ENCODE measurements at regions not wholly inside any gene's neighbourhood (a gene's known extent, or its start where the extent isn't known, plus 50 kb on each side); places are given as distances from the start of the nearest gene placed in this dataset.

DNA sequence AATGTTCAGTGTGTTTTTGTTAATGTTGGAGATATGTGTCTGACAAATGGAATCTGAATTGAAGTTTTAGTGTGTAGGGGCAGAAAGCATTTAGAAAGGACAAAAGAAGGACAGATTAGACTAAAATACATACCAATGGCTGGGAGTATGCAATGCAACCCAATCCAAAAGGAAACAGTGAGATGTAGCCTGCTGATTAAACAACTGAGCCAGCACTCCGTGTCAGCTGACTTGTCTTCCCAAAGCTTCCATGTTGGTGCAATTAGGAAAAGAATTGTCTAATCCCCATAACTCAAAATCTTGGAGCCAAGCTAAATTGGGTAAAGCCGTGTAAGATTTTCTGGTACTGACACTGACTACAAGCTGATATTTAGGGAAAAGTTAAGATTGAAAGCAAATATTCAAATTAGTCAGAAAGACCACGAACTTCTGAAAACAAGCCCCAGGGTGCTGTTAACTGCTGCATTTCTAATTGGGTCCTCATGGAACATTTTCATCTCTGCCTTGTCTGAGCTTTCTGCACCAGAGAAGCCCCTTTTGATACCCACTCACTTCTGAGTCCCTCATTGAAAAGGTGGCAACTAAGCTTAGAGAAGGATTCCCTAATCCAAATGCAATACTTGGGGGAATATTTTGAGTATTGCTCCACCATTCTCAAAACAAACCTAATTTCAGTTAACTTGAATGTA, 109.1 kb downstream of the DAD1 start:
- Histone ChIP-seq H3K4me2 (ENCODE audit: low read depth, low read length) (no peak overlapping the region), H2AK9ac (replicated peaks; ENCODE audit: low read depth, low read length, poor library complexity) (no peak overlapping the region), H3K36me3 (ENCODE audit: control insufficient read depth, insufficient read depth, low read length) (no peaks in the 10 kb centered on the region), H3K79me1 (ENCODE audit: low read depth in 1 of 2, low read length in 2 of 2) (no peaks in the 10 kb centered on the region), H3K27ac (ENCODE audit: insufficient read depth, low read length) (no peak overlapping the region), H2BK20ac (ENCODE audit: low read depth, low read length) (no peak overlapping the region), H3K23ac (ENCODE audit: low read depth, low read length) (no peak overlapping the region), H4K20me1 (ENCODE audit: insufficient read depth, low read length) (no peaks in the 10 kb centered on the region), H3K4ac (ENCODE audit: low read depth, low read length) (no peak overlapping the region), H2BK5ac (ENCODE audit: low read depth, low read length, poor library complexity, severe bottlenecking) (no peak overlapping the region), H3K4me1 (ENCODE audit: control insufficient read depth, insufficient read depth, low read length) (no peaks in the 10 kb centered on the region), H3K27me3 (ENCODE audit: control insufficient read depth, insufficient read depth, low read length) (peaks cover 75% of the 10 kb centered on the region), H3K9me3 (ENCODE audit: control insufficient read depth, insufficient read depth, low read length) (no peaks in the 10 kb centered on the region), H3K4me3 (ENCODE audit: insufficient read depth, low read depth, low read length) (no peak overlapping the region), H3K14ac (replicated peaks; ENCODE audit: low read depth, low read length) (no peak overlapping the region), H3K18ac (ENCODE audit: low read depth, low read length) (no peak overlapping the region), H2BK120ac (ENCODE audit: low read depth, low read length) (no peak overlapping the region), H3K56ac (ENCODE audit: extremely low read depth, insufficient read depth, low read length) (no peak overlapping the region), H3K9me1 (ENCODE audit: insufficient read depth, low read length) (no peaks in the 10 kb centered on the region), H4K8ac (ENCODE audit: low read depth in 2 of 2, low read length in 2 of 2) (no peak overlapping the region), H4K5ac (ENCODE audit: low read depth, low read length) (no peak overlapping the region), H4K91ac (ENCODE audit: insufficient read depth, low read depth, low read length) (no peak overlapping the region), H2BK15ac (ENCODE audit: low read depth, low read length) (no peak overlapping the region), H2AFZ (replicated peaks; ENCODE audit: low read length, poor library complexity) (no peak overlapping the region), H3K9ac (ENCODE audit: low read depth, low read length) (no peak overlapping the region), H2AK5ac (ENCODE audit: low read depth, low read length) (no peak overlapping the region)
- ChIA-PET CTCF (no interaction called here), POLR2A (ENCODE audit: unreplicated experiment) (no interaction called here)
- ATAC-seq (ENCODE audit: low read depth) (no peak), DNase-seq (no peak)
- in situ Hi-C loops (cut with MboI; ENCODE audit: low sequenced_read_pairs) = no loop called here
- TF ChIP-seq MXI1 (IDR thresholded peaks at IDR 0.05; ENCODE audit: borderline replicate concordance, low read depth, low read length) (no peak), SMC3 (IDR thresholded peaks at IDR 0.05; ENCODE audit: low read depth, low read length) (no peak), POLR2A (IDR thresholded peaks at IDR 0.05; ENCODE audit: low read depth, low read length) (no peak), BHLHE40 (IDR thresholded peaks at IDR 0.05; ENCODE audit: low read depth, low read length) (no peak), MAFK (IDR thresholded peaks at IDR 0.05; ENCODE audit: low read depth, low read length) (no peak), CHD1 (IDR thresholded peaks at IDR 0.05; ENCODE audit: low read depth, low read length) (no peak), RFX5 (IDR thresholded peaks at IDR 0.05; ENCODE audit: low read depth, low read length) (no peak), MAZ (IDR thresholded peaks at IDR 0.05; ENCODE audit: borderline replicate concordance, low read depth, low read length) (no peak), RCOR1 (IDR thresholded peaks at IDR 0.05; ENCODE audit: insufficient replicate concordance, low read length) (no peak), NFE2L2 (IDR thresholded peaks at IDR 0.05; ENCODE audit: low read depth, low read length) (no peak), CEBPB (IDR thresholded peaks at IDR 0.05; ENCODE audit: low read depth, low read length) (no peak), RAD21 (IDR thresholded peaks at IDR 0.05; ENCODE audit: low read length) (no peak), FOS (IDR thresholded peaks at IDR 0.05; ENCODE audit: low read depth, low read length) (no peak)
- TF ChIP-seq, protein P1, sequence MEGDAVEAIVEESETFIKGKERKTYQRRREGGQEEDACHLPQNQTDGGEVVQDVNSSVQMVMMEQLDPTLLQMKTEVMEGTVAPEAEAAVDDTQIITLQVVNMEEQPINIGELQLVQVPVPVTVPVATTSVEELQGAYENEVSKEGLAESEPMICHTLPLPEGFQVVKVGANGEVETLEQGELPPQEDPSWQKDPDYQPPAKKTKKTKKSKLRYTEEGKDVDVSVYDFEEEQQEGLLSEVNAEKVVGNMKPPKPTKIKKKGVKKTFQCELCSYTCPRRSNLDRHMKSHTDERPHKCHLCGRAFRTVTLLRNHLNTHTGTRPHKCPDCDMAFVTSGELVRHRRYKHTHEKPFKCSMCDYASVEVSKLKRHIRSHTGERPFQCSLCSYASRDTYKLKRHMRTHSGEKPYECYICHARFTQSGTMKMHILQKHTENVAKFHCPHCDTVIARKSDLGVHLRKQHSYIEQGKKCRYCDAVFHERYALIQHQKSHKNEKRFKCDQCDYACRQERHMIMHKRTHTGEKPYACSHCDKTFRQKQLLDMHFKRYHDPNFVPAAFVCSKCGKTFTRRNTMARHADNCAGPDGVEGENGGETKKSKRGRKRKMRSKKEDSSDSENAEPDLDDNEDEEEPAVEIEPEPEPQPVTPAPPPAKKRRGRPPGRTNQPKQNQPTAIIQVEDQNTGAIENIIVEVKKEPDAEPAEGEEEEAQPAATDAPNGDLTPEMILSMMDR (conservative IDR thresholded peaks at IDR 0.05; ENCODE audit: low read depth, low read length) = no peak
- TF ChIP-seq, protein P2, sequence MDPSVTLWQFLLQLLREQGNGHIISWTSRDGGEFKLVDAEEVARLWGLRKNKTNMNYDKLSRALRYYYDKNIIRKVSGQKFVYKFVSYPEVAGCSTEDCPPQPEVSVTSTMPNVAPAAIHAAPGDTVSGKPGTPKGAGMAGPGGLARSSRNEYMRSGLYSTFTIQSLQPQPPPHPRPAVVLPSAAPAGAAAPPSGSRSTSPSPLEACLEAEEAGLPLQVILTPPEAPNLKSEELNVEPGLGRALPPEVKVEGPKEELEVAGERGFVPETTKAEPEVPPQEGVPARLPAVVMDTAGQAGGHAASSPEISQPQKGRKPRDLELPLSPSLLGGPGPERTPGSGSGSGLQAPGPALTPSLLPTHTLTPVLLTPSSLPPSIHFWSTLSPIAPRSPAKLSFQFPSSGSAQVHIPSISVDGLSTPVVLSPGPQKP (IDR thresholded peaks at IDR 0.05; ENCODE audit: borderline replicate concordance, low read depth, low read length) = no peak
- TF ChIP-seq, protein P3, sequence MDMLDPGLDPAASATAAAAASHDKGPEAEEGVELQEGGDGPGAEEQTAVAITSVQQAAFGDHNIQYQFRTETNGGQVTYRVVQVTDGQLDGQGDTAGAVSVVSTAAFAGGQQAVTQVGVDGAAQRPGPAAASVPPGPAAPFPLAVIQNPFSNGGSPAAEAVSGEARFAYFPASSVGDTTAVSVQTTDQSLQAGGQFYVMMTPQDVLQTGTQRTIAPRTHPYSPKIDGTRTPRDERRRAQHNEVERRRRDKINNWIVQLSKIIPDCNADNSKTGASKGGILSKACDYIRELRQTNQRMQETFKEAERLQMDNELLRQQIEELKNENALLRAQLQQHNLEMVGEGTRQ (IDR thresholded peaks at IDR 0.05; ENCODE audit: low read depth, low read length) = no peak
- intact Hi-C loops (cut with micrococcal nuclease) = no loop called here
- dilution Hi-C loops (cut with HindIII; ENCODE audit: low sequenced_read_pairs, unreplicated experiment) = no loop called here
- no TSS peak for BruUV-seq (replicated peaks)
- 67% methylated on average over 1 of the region's 3 CpGs; no CpG with 5 or more reads in 1 of the 2 experiments for WGBS, 2 experiments (ENCODE audit: extremely low coverage in 2 of 2, insufficient read length in 1 of 2)

All from IMR-90 (cell line).